Body of pancreas (tissue), 4 donors: ENCODE measurements at regions not wholly inside any gene's neighbourhood (a gene's known extent, or its start where the extent isn't known, plus 50 kb on each side); places are given as distances from the start of the nearest gene placed in this dataset.

Source experiments
- CTCF ChIP-seq, 7 experiments: fragments of 450-650 bp in 4 of 7; fragments of 200-600 bp in 3 of 7; sonication (generic) in 3 of 7; IDR thresholded peaks; one replicate each; pipeline ENCODE4 v1.5.1; 2016 to 2019; ENCODE audit warnings: antibody characterized with exemption in 7 of 7
- POLR2A ChIP-seq, 3 donors: fragments of 450-650 bp; IDR thresholded peaks; one replicate each; pipeline ENCODE4 v1.6.1; 2016; ENCODE audit warnings: antibody characterized with exemption in 3 of 3, mild to moderate bottlenecking in 2 of 3

- TF ChIP-seq CTCF (IDR thresholded peaks at IDR 0.05) (no peak), POLR2A (IDR thresholded peaks at IDR 0.05) (no peak)
Measured at GRCh38 chr20:24764794-24765202, 184.3 kb upstream of the CST7 start.
